MM.1S (cell line): ENCODE measurements at regions not wholly inside any gene's neighbourhood (a gene's known extent, or its start where the extent isn't known, plus 50 kb on each side); places are given as distances from the start of the nearest gene placed in this dataset.

ENCODE experiments used
- EZH2phosphoT487 ChIP-seq: fragments of 300-600 bp; sonication (generic); IDR thresholded peaks from 2 replicates; pipeline ENCODE4 v1.6.1; 2018; ENCODE audit warnings: antibody characterized with exemption, low read length
- TF ChIP-seq, protein P1 (sequence below): fragments of 300-600 bp; sonication (generic); IDR thresholded peaks from 2 replicates; pipeline ENCODE4 v1.5.1; 2016; ENCODE audit warnings: antibody characterized with exemption, low read length, mixed read lengths

GRCh38 chr17:51421525-51421924, 161.2 kb downstream of the UTP18 start:
- no peak for TF ChIP-seq EZH2phosphoT487
- TF ChIP-seq, protein P1, sequence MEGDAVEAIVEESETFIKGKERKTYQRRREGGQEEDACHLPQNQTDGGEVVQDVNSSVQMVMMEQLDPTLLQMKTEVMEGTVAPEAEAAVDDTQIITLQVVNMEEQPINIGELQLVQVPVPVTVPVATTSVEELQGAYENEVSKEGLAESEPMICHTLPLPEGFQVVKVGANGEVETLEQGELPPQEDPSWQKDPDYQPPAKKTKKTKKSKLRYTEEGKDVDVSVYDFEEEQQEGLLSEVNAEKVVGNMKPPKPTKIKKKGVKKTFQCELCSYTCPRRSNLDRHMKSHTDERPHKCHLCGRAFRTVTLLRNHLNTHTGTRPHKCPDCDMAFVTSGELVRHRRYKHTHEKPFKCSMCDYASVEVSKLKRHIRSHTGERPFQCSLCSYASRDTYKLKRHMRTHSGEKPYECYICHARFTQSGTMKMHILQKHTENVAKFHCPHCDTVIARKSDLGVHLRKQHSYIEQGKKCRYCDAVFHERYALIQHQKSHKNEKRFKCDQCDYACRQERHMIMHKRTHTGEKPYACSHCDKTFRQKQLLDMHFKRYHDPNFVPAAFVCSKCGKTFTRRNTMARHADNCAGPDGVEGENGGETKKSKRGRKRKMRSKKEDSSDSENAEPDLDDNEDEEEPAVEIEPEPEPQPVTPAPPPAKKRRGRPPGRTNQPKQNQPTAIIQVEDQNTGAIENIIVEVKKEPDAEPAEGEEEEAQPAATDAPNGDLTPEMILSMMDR = no peak
